ENCODE measurements at regions not wholly inside any gene's neighbourhood (a gene's known extent, or its start where the extent isn't known, plus 50 kb on each side); places are given as distances from the start of the nearest gene placed in this dataset.

DNA sequence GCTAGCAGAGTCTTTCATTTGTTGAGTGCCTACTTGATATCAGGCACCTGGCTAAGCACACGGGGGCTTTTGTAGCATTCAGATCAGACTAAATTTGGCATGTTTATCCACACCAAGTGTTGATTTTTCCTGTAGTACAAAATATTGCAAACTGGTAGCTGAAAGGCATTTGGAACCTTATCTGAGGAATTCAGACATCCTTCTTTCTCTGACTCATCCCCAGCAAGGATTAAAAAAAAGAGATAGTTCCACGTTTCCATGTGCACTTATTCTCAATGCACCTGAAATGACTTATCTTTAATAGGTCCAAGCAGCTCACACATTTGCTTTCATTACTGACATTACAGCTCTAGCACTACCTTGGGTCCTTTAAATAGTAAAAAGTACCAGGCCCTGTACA, 786.0 kb upstream of the GRM7 start:
- Histone ChIP-seq H3K4me3 (ENCODE audit: low read depth, low read length) (no peak overlapping the region), H3K27me3 (replicated peaks) (no peaks in the 10 kb centered on the region), H3K36me3 (replicated peaks) (no peaks in the 10 kb centered on the region), H3K27ac (no peak overlapping the region)
- in situ Hi-C loops (cut with HindIII; ENCODE audit: low pct_ligation_motif_present, low sequenced_read_pairs): no loop called here
- DNase-seq: no peak
- TF ChIP-seq, protein P1, sequence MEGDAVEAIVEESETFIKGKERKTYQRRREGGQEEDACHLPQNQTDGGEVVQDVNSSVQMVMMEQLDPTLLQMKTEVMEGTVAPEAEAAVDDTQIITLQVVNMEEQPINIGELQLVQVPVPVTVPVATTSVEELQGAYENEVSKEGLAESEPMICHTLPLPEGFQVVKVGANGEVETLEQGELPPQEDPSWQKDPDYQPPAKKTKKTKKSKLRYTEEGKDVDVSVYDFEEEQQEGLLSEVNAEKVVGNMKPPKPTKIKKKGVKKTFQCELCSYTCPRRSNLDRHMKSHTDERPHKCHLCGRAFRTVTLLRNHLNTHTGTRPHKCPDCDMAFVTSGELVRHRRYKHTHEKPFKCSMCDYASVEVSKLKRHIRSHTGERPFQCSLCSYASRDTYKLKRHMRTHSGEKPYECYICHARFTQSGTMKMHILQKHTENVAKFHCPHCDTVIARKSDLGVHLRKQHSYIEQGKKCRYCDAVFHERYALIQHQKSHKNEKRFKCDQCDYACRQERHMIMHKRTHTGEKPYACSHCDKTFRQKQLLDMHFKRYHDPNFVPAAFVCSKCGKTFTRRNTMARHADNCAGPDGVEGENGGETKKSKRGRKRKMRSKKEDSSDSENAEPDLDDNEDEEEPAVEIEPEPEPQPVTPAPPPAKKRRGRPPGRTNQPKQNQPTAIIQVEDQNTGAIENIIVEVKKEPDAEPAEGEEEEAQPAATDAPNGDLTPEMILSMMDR (IDR thresholded peaks at IDR 0.05; ENCODE audit: low read depth, low read length, missing control alignments): no peak

DNA sequence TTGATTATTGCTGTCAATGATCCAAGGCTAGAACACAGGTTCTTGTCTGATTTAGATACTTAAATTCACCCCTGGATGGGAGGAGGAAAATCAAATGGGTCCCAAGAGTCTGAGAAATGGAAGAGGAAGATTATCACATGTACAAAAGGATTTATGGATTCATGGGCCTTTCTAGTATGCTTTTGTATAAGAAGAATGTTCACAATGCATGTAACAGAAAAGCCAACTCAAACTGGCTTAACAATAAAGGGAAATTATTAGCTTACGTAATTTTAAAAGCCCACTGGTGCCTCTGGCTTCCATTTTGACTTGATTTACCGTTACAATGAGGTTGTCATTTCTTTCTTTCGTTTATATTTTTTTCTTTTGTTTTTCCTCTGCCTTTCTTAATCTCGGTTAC, 782.5 kb upstream of the GRM7 start:
- in situ Hi-C loops (cut with HindIII; ENCODE audit: low pct_ligation_motif_present, low sequenced_read_pairs): no loop called here
- H3K27me3 ChIP-seq (replicated peaks): no peaks in the 10 kb centered on the region
- no peak overlapping the region for H3K4me3 ChIP-seq (ENCODE audit: low read depth, low read length)
- no peaks in the 10 kb centered on the region for H3K36me3 ChIP-seq (replicated peaks)
- H3K27ac ChIP-seq: no peak overlapping the region
- no peak for DNase-seq
- TF ChIP-seq, protein P1 (IDR thresholded peaks at IDR 0.05; ENCODE audit: low read depth, low read length, missing control alignments): no peak

DNA sequence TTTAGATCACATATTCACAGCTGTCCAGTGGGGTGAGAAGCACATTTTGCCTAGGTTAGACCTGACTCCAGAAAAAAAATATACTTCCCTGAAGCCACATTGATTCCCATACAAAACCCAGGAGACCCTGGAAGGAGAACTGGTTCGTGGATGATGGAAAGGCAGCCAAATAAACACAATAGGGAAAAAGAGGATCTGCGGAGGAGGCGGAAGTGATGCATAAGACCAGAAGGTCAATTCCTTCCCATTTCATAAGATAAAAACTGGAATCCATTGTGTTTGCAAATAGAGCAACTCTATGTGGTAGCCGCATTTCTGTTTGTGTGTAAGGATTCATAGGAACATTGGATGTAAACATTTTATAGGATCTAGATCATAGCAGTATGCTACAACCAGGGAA, 781.9 kb upstream of the GRM7 start:
- TF ChIP-seq, protein P1 (IDR thresholded peaks at IDR 0.05; ENCODE audit: low read depth, low read length, missing control alignments): no peak
- H3K27me3 ChIP-seq (replicated peaks): no peaks in the 10 kb centered on the region
- no peak for DNase-seq
- no peak overlapping the region for H3K27ac ChIP-seq
- H3K36me3 ChIP-seq (replicated peaks): no peaks in the 10 kb centered on the region
- no peak overlapping the region for H3K4me3 ChIP-seq (ENCODE audit: low read depth, low read length)
- in situ Hi-C loops (cut with HindIII; ENCODE audit: low pct_ligation_motif_present, low sequenced_read_pairs): no loop called here

DNA sequence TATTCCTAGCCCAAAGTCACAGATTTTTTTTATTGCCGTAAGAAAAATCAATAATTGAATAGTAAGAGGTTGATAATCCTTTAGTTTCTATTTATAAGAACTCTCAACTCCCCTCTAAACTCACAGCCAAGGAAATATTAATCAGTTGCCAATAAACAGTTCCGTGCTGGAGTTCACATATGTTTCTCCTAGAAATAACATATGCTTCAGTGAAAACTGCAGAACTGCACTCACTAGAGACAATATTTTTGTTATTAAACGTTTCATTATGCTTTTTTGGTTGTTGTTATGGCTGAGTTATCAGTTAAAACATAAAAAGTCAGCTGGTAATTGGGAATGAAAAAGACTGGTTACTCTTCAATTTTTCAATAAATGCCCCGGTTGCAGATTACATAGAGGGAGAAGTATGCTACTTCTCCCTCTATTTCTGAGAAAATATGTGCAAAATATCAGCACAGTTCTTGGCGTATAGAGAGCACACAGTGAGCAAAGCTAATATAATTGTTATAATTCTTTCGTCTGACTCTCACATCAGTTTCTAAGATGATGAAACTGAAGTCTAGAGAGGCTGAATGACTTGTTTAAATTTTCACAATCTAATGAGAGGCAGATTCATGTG, 781.2 kb upstream of the GRM7 start:
- TF ChIP-seq, protein P1 (IDR thresholded peaks at IDR 0.05; ENCODE audit: low read depth, low read length, missing control alignments): no peak
- no peaks in the 10 kb centered on the region for H3K27me3 ChIP-seq (replicated peaks)
- H3K4me3 ChIP-seq (ENCODE audit: low read depth, low read length): no peak overlapping the region
- in situ Hi-C loops (cut with HindIII; ENCODE audit: low pct_ligation_motif_present, low sequenced_read_pairs): no loop called here
- DNase-seq: no peak
- no peak overlapping the region for H3K27ac ChIP-seq
- no peaks in the 10 kb centered on the region for H3K36me3 ChIP-seq (replicated peaks)

DNA sequence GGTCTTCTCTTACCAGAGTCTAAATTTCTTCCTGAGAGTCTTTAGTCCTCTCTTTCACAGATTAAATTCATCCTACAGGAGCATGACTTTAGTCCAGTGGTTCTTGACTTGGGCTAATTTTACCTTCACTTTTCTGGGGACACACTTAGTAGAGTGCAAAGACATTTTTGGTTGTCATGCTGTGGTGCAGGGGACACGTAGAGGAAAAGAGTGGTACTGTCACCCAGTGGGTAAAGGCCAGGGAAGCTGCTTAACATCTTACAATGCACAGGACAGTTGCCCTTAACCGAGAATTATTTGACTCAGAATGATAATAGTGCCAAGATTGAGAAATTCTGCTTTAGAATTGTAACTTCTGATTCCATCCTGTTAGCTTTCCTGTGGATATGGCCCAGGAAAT, 772.5 kb upstream of the GRM7 start:
- in situ Hi-C loops (cut with HindIII; ENCODE audit: low pct_ligation_motif_present, low sequenced_read_pairs): no loop called here
- Histone ChIP-seq H3K4me3 (ENCODE audit: low read depth, low read length) (no peak overlapping the region), H3K27ac (no peak overlapping the region), H3K36me3 (replicated peaks) (no peaks in the 10 kb centered on the region), H3K27me3 (replicated peaks) (no peaks in the 10 kb centered on the region)
- TF ChIP-seq, protein P1 (IDR thresholded peaks at IDR 0.05; ENCODE audit: low read depth, low read length, missing control alignments): no peak
- DNase-seq: no peak

DNA sequence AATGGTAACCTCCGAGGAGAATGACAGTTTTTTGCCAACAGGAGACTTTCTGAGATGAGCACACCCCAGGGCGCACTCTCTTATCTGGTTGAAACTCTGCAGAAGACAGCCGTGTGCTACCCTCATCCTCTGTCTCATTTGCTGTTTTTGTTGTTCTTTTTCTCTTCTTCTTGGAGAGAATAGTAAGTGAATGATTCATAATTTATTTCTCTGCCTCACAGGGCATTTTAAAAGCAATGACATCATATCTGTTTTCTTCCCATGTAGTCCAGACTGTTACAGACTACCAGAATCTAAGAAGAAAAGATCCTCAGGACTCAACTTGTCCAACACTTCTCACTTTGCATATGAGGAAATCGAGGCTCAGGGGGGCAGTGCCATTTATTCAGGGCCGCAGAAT, 771.1 kb upstream of the GRM7 start:
- DNase-seq: no peak
- no peaks in the 10 kb centered on the region for H3K27me3 ChIP-seq (replicated peaks)
- no peaks in the 10 kb centered on the region for H3K36me3 ChIP-seq (replicated peaks)
- TF ChIP-seq, protein P1 (IDR thresholded peaks at IDR 0.05; ENCODE audit: low read depth, low read length, missing control alignments): no peak
- no peak overlapping the region for H3K4me3 ChIP-seq (ENCODE audit: low read depth, low read length)
- in situ Hi-C loops (cut with HindIII; ENCODE audit: low pct_ligation_motif_present, low sequenced_read_pairs): no loop called here
- no peak overlapping the region for H3K27ac ChIP-seq
